OCI-LY1 (cell line): ENCODE measurements at regions not wholly inside any gene's neighbourhood (a gene's known extent, or its start where the extent isn't known, plus 50 kb on each side); places are given as distances from the start of the nearest gene placed in this dataset.

Source experiments
- H2AFZ ChIP-seq: fragments of 200-600 bp; sonication (generic), shearing (Covaris generic); 2 replicates; pipeline ENCODE4 v1.6.0; 2014; ENCODE audit warnings: antibody characterized with exemption, mild to moderate bottlenecking, low read length
- H3F3A ChIP-seq: fragments of 200-600 bp; sonication (generic), shearing (Covaris generic); 2 replicates; pipeline ENCODE4 v1.6.0; 2014; ENCODE audit warnings: mild to moderate bottlenecking, antibody characterized with exemption, low read length, moderate library complexity; ENCODE audit not compliant: insufficient read depth
- H3K27ac ChIP-seq: fragments of 200-600 bp; sonication (generic); 2 replicates; pipeline ENCODE4 v1.5.1; 2014; ENCODE audit warnings: low read length, mixed run types, mild to moderate bottlenecking, low read depth; ENCODE audit not compliant: poor library complexity, severe bottlenecking
- H3K27me3 ChIP-seq: fragments of 200-600 bp; sonication (generic); 2 replicates; pipeline ENCODE4 v1.6.0; 2014; ENCODE audit warnings: antibody characterized with exemption, mild to moderate bottlenecking, low read length, moderate library complexity; ENCODE audit not compliant: insufficient read depth
- H3K36me3 ChIP-seq: fragments of 200-600 bp; sonication (generic); 2 replicates; pipeline ENCODE4 v1.6.1; 2014; ENCODE audit warnings: mild to moderate bottlenecking, antibody characterized with exemption, low read length, moderate library complexity, mixed read lengths; ENCODE audit not compliant: insufficient read depth
- H3K4me1 ChIP-seq: fragments of 200-600 bp; sonication (generic); 2 replicates; pipeline ENCODE4 v1.5.1; 2014; ENCODE audit warnings: mild to moderate bottlenecking, low read length, moderate library complexity; ENCODE audit not compliant: insufficient read depth, severe bottlenecking
- H3K4me2 ChIP-seq: fragments of 200-600 bp; sonication (generic), shearing (Covaris generic); 2 replicates; pipeline ENCODE4 v1.6.1; 2014; ENCODE audit warnings: low read length
- H3K4me3 ChIP-seq: fragments of 200-600 bp; sonication (generic); 2 replicates; pipeline ENCODE4 v1.5.1; 2014; ENCODE audit warnings: low read length, low read depth, mild to moderate bottlenecking, mixed read lengths; ENCODE audit not compliant: poor library complexity, severe bottlenecking
- H3K79me2 ChIP-seq: fragments of 200-600 bp; shearing (Covaris generic); 2 replicates; pipeline ENCODE4 v1.6.1; 2016; ENCODE audit warnings: mixed run types, low read length, mixed read lengths; ENCODE audit not compliant: insufficient read depth
- H3K9ac ChIP-seq: fragments of 200-600 bp; sonication (generic), shearing (Covaris generic); 2 replicates; pipeline ENCODE4 v1.6.1; 2014; ENCODE audit warnings: mild to moderate bottlenecking, low read length, mixed read lengths
- H3K9me2 ChIP-seq: fragments of 200-600 bp; sonication (generic), shearing (Covaris generic); 2 replicates; pipeline ENCODE4 v1.6.1; 2014; ENCODE audit warnings: low read depth, mild to moderate bottlenecking, low read length, mixed read lengths
- H3K9me3 ChIP-seq: fragments of 200-600 bp; shearing (Covaris generic); 2 replicates; pipeline ENCODE4 v1.6.1; 2014; ENCODE audit warnings: low read length, mixed read lengths
- H4K20me1 ChIP-seq: fragments of 200-600 bp; sonication (generic), shearing (Covaris generic); 2 replicates; pipeline ENCODE4 v1.6.0; 2016; ENCODE audit warnings: mild to moderate bottlenecking, low read length; ENCODE audit not compliant: insufficient read depth
- CTCF ChIP-seq: fragments of 200-600 bp; sonication (generic), shearing (Covaris generic); IDR thresholded peaks from 2 replicates; pipeline ENCODE4 v1.5.1; 2017; ENCODE audit warnings: mild to moderate bottlenecking, antibody characterized with exemption, low read length, moderate library complexity, mixed read lengths
- EZH2 ChIP-seq: fragments of 200-600 bp; sonication (generic), shearing (Covaris generic); IDR thresholded peaks from 2 replicates; pipeline ENCODE4 v1.8.0; 2017; ENCODE audit warnings: borderline replicate concordance, mixed run types, mild to moderate bottlenecking, antibody characterized with exemption, low read length, moderate library complexity, mixed read lengths

GRCh38 chr11:28871090-28871489, 762.9 kb downstream of the METTL15 start:
- Histone ChIP-seq H3K4me1 (no peaks in the 10 kb centered on the region), H3K9me2 (no peaks in the 10 kb centered on the region), H3K36me3 (no peaks in the 10 kb centered on the region), H3K9me3 (no peaks in the 10 kb centered on the region), H3K27ac (no peak overlapping the region), H4K20me1 (no peaks in the 10 kb centered on the region), H3F3A (no peaks in the 10 kb centered on the region), H3K9ac (no peak overlapping the region), H3K4me2 (no peak overlapping the region), H3K27me3 (no peaks in the 10 kb centered on the region), H3K79me2 (no peaks in the 10 kb centered on the region), H3K4me3 (no peak overlapping the region), H2AFZ (no peak overlapping the region)
- TF ChIP-seq CTCF: no peak
- TF ChIP-seq EZH2: no peak

GRCh38 chr11:28863422-28863821, 755.2 kb downstream of the METTL15 start:
- TF ChIP-seq CTCF (no peak), EZH2 (no peak)
- Histone ChIP-seq H3F3A (no peaks in the 10 kb centered on the region), H3K4me1 (no peaks in the 10 kb centered on the region), H3K9me3 (no peaks in the 10 kb centered on the region), H3K9ac (no peak overlapping the region), H3K79me2 (no peaks in the 10 kb centered on the region), H3K4me3 (no peak overlapping the region), H3K9me2 (no peaks in the 10 kb centered on the region), H3K36me3 (no peaks in the 10 kb centered on the region), H3K27me3 (no peaks in the 10 kb centered on the region), H4K20me1 (no peaks in the 10 kb centered on the region), H3K27ac (no peak overlapping the region), H3K4me2 (no peak overlapping the region), H2AFZ (no peak overlapping the region)

GRCh38 chr11:28860893-28861292, 752.7 kb downstream of the METTL15 start:
- Histone ChIP-seq H3K4me2 (no peak overlapping the region), H3K9ac (no peak overlapping the region), H3K36me3 (no peaks in the 10 kb centered on the region), H3K4me3 (no peak overlapping the region), H3K27me3 (no peaks in the 10 kb centered on the region), H3K9me3 (no peaks in the 10 kb centered on the region), H3K9me2 (no peaks in the 10 kb centered on the region), H4K20me1 (no peaks in the 10 kb centered on the region), H3K79me2 (no peaks in the 10 kb centered on the region), H2AFZ (no peak overlapping the region), H3K4me1 (no peaks in the 10 kb centered on the region), H3F3A (no peaks in the 10 kb centered on the region), H3K27ac (no peak overlapping the region)
- no peak for TF ChIP-seq EZH2
- no peak for TF ChIP-seq CTCF
